ENCODE measurements at regions not wholly inside any gene's neighbourhood (a gene's known extent, or its start where the extent isn't known, plus 50 kb on each side); places are given as distances from the start of the nearest gene placed in this dataset.

- Histone ChIP-seq H2BK20ac (ENCODE audit: low read length) (no peak overlapping the region), H3K4me3 (ENCODE audit: extremely low read depth in 1 of 4, insufficient read depth in 2 of 4, low read depth in 3 of 4, low read length in 4 of 4) (no peak overlapping the region), H2BK15ac (ENCODE audit: low read length) (no peak overlapping the region), H3K36me3 (ENCODE audit: control insufficient read depth in 2 of 4, insufficient read depth in 4 of 4, low read length in 3 of 4) (no peaks in the 10 kb centered on the region), H3K79me1 (ENCODE audit: low read depth, low read length) (no peaks in the 10 kb centered on the region), H3K9ac (replicated peaks in 1 of 4; ENCODE audit: extremely low read depth in 1 of 4, low read depth in 3 of 4, low read length in 3 of 4) (no peak overlapping the region), H4K5ac (ENCODE audit: insufficient read length, low read depth, low read length) (no peak overlapping the region), H3K9me3 (ENCODE audit: insufficient read depth in 2 of 2, low read depth in 1 of 2, low read length in 1 of 2) (peaks cover 4 to 7% of the 10 kb centered on the region in 2 experiments; a peak in 3 of 4 replicates), H2BK120ac (replicated peaks; ENCODE audit: low read depth, low read length) (no peak overlapping the region), H3K23me2 (ENCODE audit: low read depth, low read length) (no peaks in the 10 kb centered on the region), H3K27ac (ENCODE audit: low read depth, low read length) (no peak overlapping the region), H3K79me2 (ENCODE audit: control insufficient read depth in 1 of 2, insufficient read depth in 2 of 2, low read length in 2 of 2) (no peaks in the 10 kb centered on the region), H2BK12ac (ENCODE audit: low read depth, low read length) (no peak overlapping the region), H3K4me1 (replicated peaks in 1 of 4; ENCODE audit: control insufficient read depth in 3 of 4, insufficient read depth in 4 of 4, low read length in 3 of 4) (no peaks in the 10 kb centered on the region), H2BK5ac (ENCODE audit: low read depth, low read length) (no peak overlapping the region), H3K4me2 (ENCODE audit: insufficient read depth in 1 of 2, low read depth in 2 of 2, low read length in 2 of 2) (no peak overlapping the region), H4K91ac (replicated peaks; ENCODE audit: insufficient read length, low read length) (no peak overlapping the region), H3K56ac (replicated peaks; ENCODE audit: insufficient read length, low read depth, low read length) (no peak overlapping the region), H3K23ac (ENCODE audit: insufficient read length) (no peak overlapping the region), H4K20me1 (replicated peaks in 1 of 2; ENCODE audit: control insufficient read depth in 1 of 2, insufficient read depth in 2 of 2, low read length in 2 of 2) (no peaks in the 10 kb centered on the region), H4K8ac (ENCODE audit: extremely low read depth, insufficient read depth, low read length) (no peak overlapping the region), H3K4ac (replicated peaks; ENCODE audit: insufficient read length, low read depth, low read length) (no peak overlapping the region), H3K27me3 (replicated peaks in 1 of 4; ENCODE audit: control insufficient read depth in 3 of 4, extremely low read depth in 1 of 4, insufficient read depth in 3 of 4, low read length in 3 of 4) (no peaks in the 10 kb centered on the region), H3K18ac (ENCODE audit: extremely low read depth, low read length) (no peak overlapping the region), H2AFZ (ENCODE audit: low read length) (no peak overlapping the region), H2AK5ac (ENCODE audit: low read depth, low read length) (no peak overlapping the region), H3K14ac (ENCODE audit: insufficient read length) (no peak overlapping the region)
- 95% methylated on average over 5 of the region's 5 CpGs; no CpG with 5 or more reads in 1 of the 2 experiments for WGBS, 2 experiments (ENCODE audit: extremely low coverage in 1 of 2, insufficient coverage in 1 of 2, insufficient read length in 1 of 2, insufficient replicate concordance in 2 of 2, low coverage in 1 of 2, low lambda C conversion rate in 2 of 2, missing lambda C conversion rate in 1 of 2)
- no peak for DNase-seq (ENCODE audit: low read depth in 1 of 2, low spot score in 2 of 2)
- TF ChIP-seq TAF1 (IDR thresholded peaks at IDR 0.05; ENCODE audit: low read depth, low read length) = no peak
- no peak for TF ChIP-seq TBP (IDR thresholded peaks at IDR 0.05; ENCODE audit: low read depth, low read length)
- no peak for TF ChIP-seq BACH1 (IDR thresholded peaks at IDR 0.05; ENCODE audit: low read length)
- TF ChIP-seq SP2 (IDR thresholded peaks at IDR 0.05; ENCODE audit: low read length) = no peak
- FAIRE-seq = no peak
- CTCF ChIA-PET (ENCODE audit: partially characterized antibody) = interaction anchor here (1.2 to 1.7 kb wide), 2 partner anchors 16 to 251 kb away, joined by 3 to 6 read pairs; no protein-coding TSS in a partner anchor
- POLR2A ChIA-PET (ENCODE audit: partially characterized antibody) = no interaction called here
Measured at GRCh38 chr12:127962303-127962702, 304.7 kb upstream of the TMEM132C start.
